NCI-H748 (cell line): ENCODE measurements at regions not wholly inside any gene's neighbourhood (a gene's known extent, or its start where the extent isn't known, plus 50 kb on each side); places are given as distances from the start of the nearest gene placed in this dataset.
A peak's percentile ranks its signal among the peaks of the same experiment; 100 is the strongest.

Experiments used
- DNase-seq: peaks from one replicate; lab custom pipeline; 2025; ENCODE audit not compliant: unreplicated experiment; lab: John Stamatoyannopoulos, UW

GRCh38 chr6:100138346-100139022, 144.5 kb upstream of the MCHR2 start:
- peak; percentile 91 for DNase-seq

GRCh38 chr6:100137759-100138158, 143.7 kb upstream of the MCHR2 start:
- DNase-seq = no peak

GRCh38 chr6:100136590-100136989, 142.6 kb upstream of the MCHR2 start:
- DNase-seq = no peak

- DNase-seq = no peak
Observed at GRCh38 chr6:100135977-100136376, 142.0 kb upstream of the MCHR2 start.

GRCh38 chr6:100134703-100135102, 140.7 kb upstream of the MCHR2 start:
- DNase-seq = no peak

- no peak for DNase-seq
Observed at GRCh38 chr6:100134297-100134696, 140.3 kb upstream of the MCHR2 start.

GRCh38 chr6:100132005-100132404, 138.0 kb upstream of the MCHR2 start:
- no peak for DNase-seq

- no peak for DNase-seq
Observed at GRCh38 chr6:100130630-100131029, 136.6 kb upstream of the MCHR2 start.

- DNase-seq = peak; percentile 28
Observed at GRCh38 chr6:100126790-100127484, 132.9 kb upstream of the MCHR2 start.

- DNase-seq = no peak
Observed at GRCh38 chr6:100121854-100122609, 128.0 kb upstream of the MCHR2 start.

- no peak for DNase-seq
Observed at GRCh38 chr6:100119261-100119660, 125.2 kb upstream of the MCHR2 start.

GRCh38 chr6:100118301-100118700, 124.3 kb upstream of the MCHR2 start:
- DNase-seq = no peak

GRCh38 chr6:100117680-100118079, 123.7 kb upstream of the MCHR2 start:
- no peak for DNase-seq

GRCh38 chr6:100116411-100117194, 122.6 kb upstream of the MCHR2 start:
- DNase-seq = peak; percentile 84

- no peak for DNase-seq
Observed at GRCh38 chr6:100115407-100116101, 121.5 kb upstream of the MCHR2 start.

- peak; percentile 14 for DNase-seq
Observed at GRCh38 chr6:100112855-100113508, 119.0 kb upstream of the MCHR2 start.

GRCh38 chr6:100105919-100106529, 112.0 kb upstream of the MCHR2 start:
- DNase-seq = no peak

- DNase-seq = no peak
Observed at GRCh38 chr6:100105138-100105537, 111.1 kb upstream of the MCHR2 start.

GRCh38 chr6:100103931-100104330, 109.9 kb upstream of the MCHR2 start:
- no peak for DNase-seq

GRCh38 chr6:100103194-100103593, 109.2 kb upstream of the MCHR2 start:
- DNase-seq = no peak
